ENCODE measurements at regions not wholly inside any gene's neighbourhood (a gene's known extent, or its start where the extent isn't known, plus 50 kb on each side); places are given as distances from the start of the nearest gene placed in this dataset.

DNA sequence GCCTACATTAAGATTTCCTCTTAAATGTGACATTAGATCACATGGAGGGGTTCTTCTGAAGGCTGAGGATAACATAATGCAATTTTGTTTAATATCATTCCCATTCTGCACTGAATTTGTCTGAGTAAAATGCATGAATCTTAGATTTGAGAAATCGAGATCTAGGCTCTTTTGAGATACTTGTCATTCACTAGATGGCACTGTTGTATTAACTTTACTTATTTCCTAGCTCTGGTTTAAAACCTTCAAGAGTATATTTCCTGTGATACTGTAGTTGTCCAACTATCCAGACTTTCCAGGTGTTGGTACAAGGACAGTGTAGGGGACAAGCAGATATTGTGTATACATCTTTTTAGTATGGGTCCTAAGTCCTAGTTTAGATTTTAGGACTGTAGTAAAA, 91.7 kb upstream of the SEL1L start:
- no peaks in the 10 kb centered on the region for H3K36me3 ChIP-seq
- H3K27me3 ChIP-seq, result no peaks in the 10 kb centered on the region
- DNase-seq, result no peak
- H3K9me3 ChIP-seq, result no peaks in the 10 kb centered on the region
- no peak for TF ChIP-seq POLR2A (IDR thresholded peaks at IDR 0.05)
- TF ChIP-seq, protein P1, sequence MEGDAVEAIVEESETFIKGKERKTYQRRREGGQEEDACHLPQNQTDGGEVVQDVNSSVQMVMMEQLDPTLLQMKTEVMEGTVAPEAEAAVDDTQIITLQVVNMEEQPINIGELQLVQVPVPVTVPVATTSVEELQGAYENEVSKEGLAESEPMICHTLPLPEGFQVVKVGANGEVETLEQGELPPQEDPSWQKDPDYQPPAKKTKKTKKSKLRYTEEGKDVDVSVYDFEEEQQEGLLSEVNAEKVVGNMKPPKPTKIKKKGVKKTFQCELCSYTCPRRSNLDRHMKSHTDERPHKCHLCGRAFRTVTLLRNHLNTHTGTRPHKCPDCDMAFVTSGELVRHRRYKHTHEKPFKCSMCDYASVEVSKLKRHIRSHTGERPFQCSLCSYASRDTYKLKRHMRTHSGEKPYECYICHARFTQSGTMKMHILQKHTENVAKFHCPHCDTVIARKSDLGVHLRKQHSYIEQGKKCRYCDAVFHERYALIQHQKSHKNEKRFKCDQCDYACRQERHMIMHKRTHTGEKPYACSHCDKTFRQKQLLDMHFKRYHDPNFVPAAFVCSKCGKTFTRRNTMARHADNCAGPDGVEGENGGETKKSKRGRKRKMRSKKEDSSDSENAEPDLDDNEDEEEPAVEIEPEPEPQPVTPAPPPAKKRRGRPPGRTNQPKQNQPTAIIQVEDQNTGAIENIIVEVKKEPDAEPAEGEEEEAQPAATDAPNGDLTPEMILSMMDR (IDR thresholded peaks at IDR 0.05), result peak; percentile 16 to 66 (median 44)
- intact Hi-C loops (cut with DNase I), result loop anchor here in 2 of 10 donors (10.0 kb wide), 1 partner anchor 359 kb away; no protein-coding TSS in a partner anchor
- peak in 1 of 4 donors; percentile 57 for ATAC-seq
- H3K4me3 ChIP-seq, result no peak overlapping the region
- no peak overlapping the region for H3K27ac ChIP-seq
- H3K4me1 ChIP-seq, result no peaks in the 10 kb centered on the region
- WGBS, 4 donors, result 0 to 9% (median 1%) methylated on average over 1 of the region's 1 CpG

- ATAC-seq (no peak), DNase-seq (no peak)
- no peak overlapping the region for H3K4me3 ChIP-seq
- intact Hi-C loops (cut with DNase I), result no loop called here
- TF ChIP-seq, protein P1 (IDR thresholded peaks at IDR 0.05), result no peak
- no peak for TF ChIP-seq POLR2A (IDR thresholded peaks at IDR 0.05)
- H3K27ac ChIP-seq, result no peak overlapping the region
- H3K36me3 ChIP-seq, result no peaks in the 10 kb centered on the region
- no peaks in the 10 kb centered on the region for H3K27me3 ChIP-seq
- no peaks in the 10 kb centered on the region for H3K9me3 ChIP-seq
- H3K4me1 ChIP-seq, result no peaks in the 10 kb centered on the region
Measured at GRCh38 chr14:81632157-81632556, 98.5 kb upstream of the SEL1L start.

DNA sequence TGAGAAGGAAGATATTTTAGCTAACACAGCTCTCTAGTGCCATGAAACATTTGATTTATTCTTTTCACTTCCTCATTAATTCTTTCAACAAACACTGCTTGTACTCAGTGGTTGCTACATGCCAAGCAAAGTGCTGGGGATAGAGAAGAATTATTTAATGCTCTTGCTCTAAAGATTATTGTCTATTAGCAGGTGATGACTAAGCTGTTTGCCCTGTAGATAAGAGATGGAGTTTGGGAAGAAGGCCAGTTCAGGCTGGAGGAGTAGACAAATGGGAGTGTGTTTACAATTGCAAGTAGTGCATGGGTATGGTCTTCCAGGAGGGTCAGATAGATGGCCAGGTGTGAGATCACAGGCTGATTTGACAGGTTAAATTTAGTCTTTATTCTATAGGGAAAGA, 99.8 kb upstream of the SEL1L start:
- H3K27me3 ChIP-seq, result no peaks in the 10 kb centered on the region
- no peak for DNase-seq

DNA sequence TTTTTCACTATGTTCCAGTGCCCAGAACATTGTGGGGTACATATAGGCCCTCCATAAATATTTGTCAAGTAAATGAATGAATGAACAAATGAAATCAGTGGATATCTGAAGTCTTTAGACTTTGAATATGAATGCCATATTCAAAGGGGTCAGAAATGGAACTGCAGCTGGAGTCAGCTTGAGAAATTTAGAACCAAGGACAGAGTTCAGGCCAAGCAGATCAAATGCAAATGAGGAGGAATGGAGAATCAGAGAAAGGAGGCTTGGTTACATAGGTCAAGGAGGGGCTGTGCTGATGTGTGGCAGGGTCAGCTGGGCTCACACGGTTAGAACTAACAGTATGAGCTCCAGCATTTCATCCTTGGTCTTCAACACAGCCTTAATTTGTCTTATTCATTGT, 104.0 kb upstream of the SEL1L start:
- WGBS, 4 donors, result 50 to 67% (median 54%) methylated on average over 1 of the region's 1 CpG
- no peak for TF ChIP-seq POLR2A (IDR thresholded peaks at IDR 0.05)
- TF ChIP-seq, protein P1 (IDR thresholded peaks at IDR 0.05), result no peak
- Histone ChIP-seq H3K27me3 (no peaks in the 10 kb centered on the region), H3K4me1 (peaks cover 0 to 4% (median 0%) of the 10 kb centered on the region in 12 donors), H3K27ac (no peak overlapping the region), H3K4me3 (no peak overlapping the region), H3K9me3 (no peaks in the 10 kb centered on the region), H3K36me3 (no peaks in the 10 kb centered on the region)
- no peak for DNase-seq
- no peak for ATAC-seq
- intact Hi-C loops (cut with DNase I), result no loop called here

More for the DNA sequence above, 99.8 kb upstream of the SEL1L start:
- H3K4me1 ChIP-seq, result no peaks in the 10 kb centered on the region
- H3K27ac ChIP-seq, result no peak overlapping the region
- peak in 1 of 4 donors; percentile 33 for ATAC-seq
- no peak for TF ChIP-seq POLR2A (IDR thresholded peaks at IDR 0.05)
- TF ChIP-seq, protein P1 (IDR thresholded peaks at IDR 0.05), result no peak
- H3K4me3 ChIP-seq, result no peak overlapping the region
- no peaks in the 10 kb centered on the region for H3K9me3 ChIP-seq
- H3K36me3 ChIP-seq, result no peaks in the 10 kb centered on the region
- intact Hi-C loops (cut with DNase I), result no loop called here
